GM20000 (cell line): ENCODE measurements at regions not wholly inside any gene's neighbourhood (a gene's known extent, or its start where the extent isn't known, plus 50 kb on each side); places are given as distances from the start of the nearest gene placed in this dataset.
A peak's percentile ranks its signal among the peaks of the same experiment; 100 is the strongest.

ENCODE experiments used
- DNase-seq: peaks from one replicate; pipeline ENCODE4 v3.0.0; 2012; ENCODE audit warnings: low spot score
- TF ChIP-seq, protein P1 (sequence below): IDR thresholded peaks from 2 replicates; pipeline ENCODE4 v1.5.1; 2012; ENCODE audit warnings: mild to moderate bottlenecking, control low read depth; ENCODE audit errors: extremely low read depth, missing control alignments

DNA sequence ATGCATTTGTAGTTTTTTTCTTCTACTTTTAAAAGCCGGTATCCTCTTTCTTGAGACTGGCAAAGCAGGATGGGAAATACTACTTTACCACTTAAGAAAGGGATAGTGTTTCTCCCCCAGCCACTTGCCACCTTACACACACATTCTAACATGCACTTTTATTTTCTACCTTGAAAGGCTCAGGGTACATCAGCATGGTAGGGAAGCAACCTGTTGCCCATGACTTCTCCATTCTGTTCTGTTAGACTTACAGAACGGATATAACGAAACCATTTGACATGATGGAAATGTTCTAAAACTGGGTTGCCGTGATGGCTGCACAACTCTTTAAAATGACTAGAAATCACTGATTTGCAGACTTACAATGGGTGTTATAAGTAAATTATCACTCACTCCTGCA is 405.5 kb downstream of the SHQ1 start:
- DNase-seq, result no peak
- TF ChIP-seq, protein P1, sequence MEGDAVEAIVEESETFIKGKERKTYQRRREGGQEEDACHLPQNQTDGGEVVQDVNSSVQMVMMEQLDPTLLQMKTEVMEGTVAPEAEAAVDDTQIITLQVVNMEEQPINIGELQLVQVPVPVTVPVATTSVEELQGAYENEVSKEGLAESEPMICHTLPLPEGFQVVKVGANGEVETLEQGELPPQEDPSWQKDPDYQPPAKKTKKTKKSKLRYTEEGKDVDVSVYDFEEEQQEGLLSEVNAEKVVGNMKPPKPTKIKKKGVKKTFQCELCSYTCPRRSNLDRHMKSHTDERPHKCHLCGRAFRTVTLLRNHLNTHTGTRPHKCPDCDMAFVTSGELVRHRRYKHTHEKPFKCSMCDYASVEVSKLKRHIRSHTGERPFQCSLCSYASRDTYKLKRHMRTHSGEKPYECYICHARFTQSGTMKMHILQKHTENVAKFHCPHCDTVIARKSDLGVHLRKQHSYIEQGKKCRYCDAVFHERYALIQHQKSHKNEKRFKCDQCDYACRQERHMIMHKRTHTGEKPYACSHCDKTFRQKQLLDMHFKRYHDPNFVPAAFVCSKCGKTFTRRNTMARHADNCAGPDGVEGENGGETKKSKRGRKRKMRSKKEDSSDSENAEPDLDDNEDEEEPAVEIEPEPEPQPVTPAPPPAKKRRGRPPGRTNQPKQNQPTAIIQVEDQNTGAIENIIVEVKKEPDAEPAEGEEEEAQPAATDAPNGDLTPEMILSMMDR, result no peak

DNA sequence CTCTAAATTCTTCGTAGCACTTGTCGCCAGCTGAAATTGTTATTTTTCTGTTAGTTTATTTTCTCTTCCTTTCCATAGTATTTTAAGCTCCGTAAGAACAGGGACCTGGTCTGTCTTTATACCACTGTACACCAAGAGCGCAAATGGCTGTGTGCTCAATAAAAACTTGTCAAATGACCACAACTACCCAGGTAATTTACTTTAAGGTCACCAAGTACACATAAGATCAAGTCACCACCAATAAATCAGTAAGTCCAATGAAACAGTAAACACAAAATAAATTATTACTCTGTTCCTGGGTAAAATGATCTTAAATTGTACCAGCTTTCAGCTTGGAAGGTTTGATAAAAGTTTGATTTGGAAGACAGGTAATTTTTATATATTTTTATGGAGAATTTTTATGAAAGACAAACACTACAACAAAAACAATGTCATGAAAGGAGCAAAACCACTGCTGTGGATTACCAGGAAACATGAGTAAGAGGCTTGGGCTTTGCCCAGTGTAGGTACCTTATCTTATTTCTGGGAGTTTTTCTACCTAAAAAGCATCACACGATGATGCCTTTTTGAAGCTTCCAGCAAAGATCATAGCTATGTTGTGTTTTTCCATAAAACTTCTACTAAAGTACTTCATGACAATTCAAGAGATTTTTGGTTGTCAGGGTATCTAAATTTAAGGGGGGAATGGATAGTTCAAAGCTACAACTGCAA is 406.8 kb downstream of the SHQ1 start:
- DNase-seq, result no peak

DNA sequence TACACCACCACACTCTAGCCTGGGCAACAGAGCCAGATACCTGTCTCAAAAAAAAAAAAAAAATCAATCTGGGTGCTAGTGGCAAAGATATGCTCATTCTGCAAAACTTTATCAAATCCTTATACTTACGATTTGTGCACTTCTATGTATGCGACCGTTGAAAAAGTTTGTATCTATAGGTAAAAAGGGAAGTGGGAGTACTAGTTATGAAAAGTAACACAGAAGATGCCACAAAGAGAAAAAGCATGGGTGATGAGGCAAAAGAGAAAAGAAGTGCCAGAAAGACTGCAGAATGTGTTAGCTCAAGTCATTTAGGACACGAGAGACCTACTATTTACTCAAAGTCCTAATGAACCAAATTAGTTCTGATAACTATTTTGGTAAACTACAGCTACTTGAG is 407.8 kb downstream of the SHQ1 start:
- DNase-seq, result peak; percentile 22
- TF ChIP-seq, protein P1, result no peak

More for the DNA sequence above, 406.8 kb downstream of the SHQ1 start:
- TF ChIP-seq, protein P1, result no peak

DNA sequence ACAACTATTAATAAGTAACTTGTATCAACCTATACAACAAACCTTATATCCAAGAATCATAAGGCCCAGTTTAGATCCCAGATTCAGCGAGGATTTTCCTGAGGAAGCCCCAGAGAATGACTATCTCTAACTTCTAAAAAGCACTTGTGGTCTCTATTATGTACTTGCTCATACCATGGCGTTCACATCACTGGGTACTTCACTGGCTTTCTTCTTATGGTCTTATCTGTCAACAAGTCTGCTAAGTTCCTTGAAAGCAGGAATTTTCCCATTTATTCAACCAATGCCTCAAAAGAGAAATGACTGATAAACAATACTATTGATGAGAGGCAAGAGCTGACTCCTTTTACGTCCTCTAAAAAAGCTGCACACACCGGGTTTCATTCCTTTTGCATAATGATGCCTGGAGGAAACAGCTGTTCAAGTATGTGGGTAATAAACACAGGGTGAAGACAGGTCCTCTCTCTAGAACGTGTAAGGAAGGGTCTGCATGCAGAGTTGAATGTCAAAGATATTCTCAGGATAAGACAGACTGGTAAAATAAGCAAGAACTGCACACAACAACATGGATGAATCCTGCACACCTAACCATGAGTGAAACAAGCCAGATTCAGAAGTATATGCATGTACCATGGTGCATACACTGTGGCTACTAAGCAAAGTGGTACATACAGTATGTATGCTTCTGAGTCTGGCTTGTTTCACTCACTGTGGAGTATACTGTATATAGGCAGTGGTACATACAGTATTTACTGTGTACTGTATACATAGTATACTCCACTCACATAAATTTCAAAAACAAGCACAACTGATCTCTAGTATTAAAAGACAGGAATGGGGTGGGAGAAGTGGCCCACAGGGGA is 408.7 kb downstream of the SHQ1 start:
- TF ChIP-seq, protein P1, result no peak
- no peak for DNase-seq

DNA sequence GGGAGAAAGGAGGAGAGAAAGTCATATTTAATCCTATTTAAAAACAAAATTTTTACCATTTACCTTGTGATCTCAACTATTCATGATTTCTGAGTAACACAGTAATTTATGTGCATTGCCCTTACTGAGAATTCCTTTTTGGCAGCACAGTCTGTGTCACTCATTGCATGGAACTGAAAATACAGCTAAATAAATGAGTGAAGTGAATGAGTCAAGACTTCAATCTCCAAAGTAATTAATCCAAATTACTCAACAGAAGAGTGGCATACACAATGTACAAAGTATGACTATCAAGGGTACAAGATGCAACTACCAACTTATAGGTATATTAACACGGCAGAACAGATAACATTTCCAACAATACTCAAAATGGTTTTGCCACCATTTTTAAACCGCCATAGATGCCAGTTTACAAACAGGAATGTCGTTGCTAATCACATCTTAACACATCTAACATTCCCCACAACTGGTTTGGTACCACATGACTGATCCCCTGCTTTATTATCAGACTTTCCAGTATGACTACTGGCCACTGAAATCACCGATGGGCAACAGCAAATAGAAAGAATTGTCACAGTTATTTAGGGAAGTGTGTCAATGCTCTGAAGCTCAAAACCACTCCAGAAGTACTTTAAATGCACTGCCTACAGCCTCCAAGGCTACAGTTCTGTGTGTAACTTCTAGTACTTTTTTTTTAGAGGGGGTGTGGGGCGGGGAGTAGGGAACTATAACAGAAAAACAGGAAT is 410.4 kb downstream of the SHQ1 start:
- no peak for DNase-seq
- TF ChIP-seq, protein P1, result no peak

DNA sequence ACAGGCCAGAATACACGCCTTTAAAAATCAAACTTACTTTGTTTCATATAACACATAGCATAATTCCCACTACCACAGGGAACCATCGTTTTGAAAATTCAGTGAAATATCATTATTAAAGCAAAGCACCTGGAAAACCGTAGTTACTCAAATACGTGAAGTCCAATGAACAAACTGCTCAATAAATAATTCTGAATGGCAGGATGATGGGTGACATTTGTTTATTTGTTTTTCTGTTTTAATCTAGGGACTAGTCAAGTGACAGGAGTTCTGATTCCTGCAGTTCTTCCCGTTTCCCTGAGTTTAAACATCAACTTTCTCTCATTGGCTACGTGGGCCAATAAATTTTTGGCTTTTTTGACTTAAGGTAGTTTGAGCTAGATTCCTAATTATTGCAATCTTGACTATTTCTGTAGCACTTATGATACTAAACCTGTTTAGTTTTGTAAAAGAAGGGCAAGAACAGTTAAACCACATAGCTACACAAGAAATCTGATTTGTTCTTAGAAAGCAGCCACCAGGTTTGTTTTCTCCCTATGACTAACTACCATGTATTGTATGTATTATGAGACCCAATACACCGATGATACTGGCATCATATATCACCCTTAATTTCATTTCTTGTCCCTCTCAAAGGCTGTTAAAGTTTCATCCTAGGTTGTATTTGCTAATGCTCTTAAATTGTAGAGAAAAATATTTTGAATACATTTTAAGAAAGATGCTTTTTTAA is 411.2 kb downstream of the SHQ1 start:
- no peak for DNase-seq
- TF ChIP-seq, protein P1, result no peak
